CD4-positive, alpha-beta T cell treated with Interleukin-4 for 1 hour (primary cell): ENCODE measurements at regions not wholly inside any gene's neighbourhood (a gene's known extent, or its start where the extent isn't known, plus 50 kb on each side); places are given as distances from the start of the nearest gene placed in this dataset.

Experiments used
- DNase-seq, 2 donors: peaks; one replicate each; pipeline ENCODE4 v3.0.0-alpha.2; 2020 to 2022

- DNase-seq: no peak
Observed at GRCh38 chr14:61190341-61190740, 90.8 kb downstream of the TMEM30B start.

- no peak for DNase-seq
Observed at GRCh38 chr14:61188978-61189808, 91.9 kb downstream of the TMEM30B start.

- no peak for DNase-seq
Observed at GRCh38 chr14:61188196-61188595, 92.9 kb downstream of the TMEM30B start.

GRCh38 chr14:61187196-61187905 lies 93.8 kb downstream of the TMEM30B start:
- no peak for DNase-seq

- DNase-seq: no peak
Observed at GRCh38 chr14:61186341-61187195, 94.6 kb downstream of the TMEM30B start.

GRCh38 chr14:61185534-61185933 lies 95.6 kb downstream of the TMEM30B start:
- no peak for DNase-seq

GRCh38 chr14:61184112-61184511 lies 97.0 kb downstream of the TMEM30B start:
- no peak for DNase-seq

- DNase-seq: no peak
Observed at GRCh38 chr14:61183196-61183885, 97.8 kb downstream of the TMEM30B start.

GRCh38 chr14:61179796-61180398 lies 101.2 kb downstream of the TMEM30B start:
- DNase-seq: no peak

- DNase-seq: no peak
Observed at GRCh38 chr14:61179061-61179690, 102.0 kb downstream of the TMEM30B start.

- DNase-seq: no peak
Observed at GRCh38 chr14:61178226-61179060, 102.7 kb downstream of the TMEM30B start.

GRCh38 chr14:61177279-61178225 lies 103.6 kb downstream of the TMEM30B start:
- DNase-seq: no peak

- DNase-seq: no peak
Observed at GRCh38 chr14:61176686-61177085, 104.5 kb downstream of the TMEM30B start.

GRCh38 chr14:61174987-61175386 lies 106.2 kb downstream of the TMEM30B start:
- DNase-seq: no peak

- DNase-seq: no peak
Observed at GRCh38 chr14:61174441-61174891, 106.7 kb downstream of the TMEM30B start.

GRCh38 chr14:61171727-61172126 lies 109.4 kb downstream of the TMEM30B start:
- no peak for DNase-seq

- DNase-seq: no peak
Observed at GRCh38 chr14:61168141-61168540, 113.0 kb downstream of the TMEM30B start.

- no peak for DNase-seq
Observed at GRCh38 chr14:61167642-61168041, 113.5 kb downstream of the TMEM30B start.

GRCh38 chr14:61160798-61161197 lies 120.3 kb downstream of the TMEM30B start:
- DNase-seq: no peak
